AG04450 (cell line): ENCODE measurements at regions not wholly inside any gene's neighbourhood (a gene's known extent, or its start where the extent isn't known, plus 50 kb on each side); places are given as distances from the start of the nearest gene placed in this dataset.

Source experiments
- CTCF ChIA-PET: fragments of 300-600, 350-600 bp; formaldehyde crosslinking; extraction: SDS; loops from one replicate; lab custom pipeline; 2022; ENCODE audit warnings: antibody characterized with exemption, inconsistent platforms; lab: Charles Lee
- POLR2A ChIA-PET: fragments of 350-600 bp; formaldehyde crosslinking; extraction: SDS; loops from one replicate; lab custom pipeline; 2021; ENCODE audit warnings: antibody characterized with exemption, inconsistent platforms; lab: Yijun Ruan, JAX
- DNase-seq: peaks from one replicate; pipeline ENCODE4 v3.0.0-alpha.2; 2011; ENCODE audit warnings: low read depth, low spot score
- H3K27ac ChIP-seq: one replicate; pipeline ENCODE4 v1.5.1; 2012; ENCODE audit warnings: low read depth, low read length, control low read depth
- H3K27me3 ChIP-seq: one replicate; pipeline ENCODE4 v1.6.0; 2012; ENCODE audit warnings: low read length; ENCODE audit not compliant: control insufficient read depth, insufficient read depth
- H3K4me3 ChIP-seq: 2 replicates; pipeline ENCODE4 v1.5.1; 2011; ENCODE audit warnings: mild to moderate bottlenecking, low read depth, low read length, control low read depth
- H3K9me3 ChIP-seq: 2 replicates; pipeline ENCODE4 v1.5.1; 2012; ENCODE audit warnings: low read length; ENCODE audit not compliant: control insufficient read depth, insufficient read depth
- CTCF ChIP-seq: IDR thresholded peaks from 2 replicates; pipeline ENCODE4 v1.5.1; 2011; ENCODE audit warnings: low read depth, low read length, control low read depth, inconsistent platforms

- H3K27ac ChIP-seq: no peak overlapping the region
- CTCF ChIA-PET: no interaction called here
- POLR2A ChIA-PET: no interaction called here
- no peaks in the 10 kb centered on the region for H3K27me3 ChIP-seq
- peaks cover 38% of the 10 kb centered on the region for H3K9me3 ChIP-seq
- no peak for DNase-seq
- H3K4me3 ChIP-seq: no peak overlapping the region
- TF ChIP-seq CTCF: no peak
Observed at GRCh38 chr1:13878021-13878420, 178.0 kb downstream of the PRDM2 start.

GRCh38 chr1:13878451-13878850 lies 178.5 kb downstream of the PRDM2 start:
- ChIA-PET CTCF (no interaction called here), POLR2A (no interaction called here)
- Histone ChIP-seq H3K9me3 (peaks cover 35% of the 10 kb centered on the region), H3K4me3 (no peak overlapping the region), H3K27me3 (no peaks in the 10 kb centered on the region), H3K27ac (no peak overlapping the region)
- DNase-seq: no peak
- TF ChIP-seq CTCF: no peak

GRCh38 chr1:13881385-13882088 lies 181.5 kb downstream of the PRDM2 start:
- no peak for DNase-seq
- ChIA-PET CTCF (no interaction called here), POLR2A (no interaction called here)
- Histone ChIP-seq H3K27ac (no peak overlapping the region), H3K27me3 (no peaks in the 10 kb centered on the region), H3K4me3 (no peak overlapping the region), H3K9me3 (peaks cover 19% of the 10 kb centered on the region)
- TF ChIP-seq CTCF: no peak

GRCh38 chr1:13888351-13888986 lies 188.5 kb downstream of the PRDM2 start:
- no peak overlapping the region for H3K27ac ChIP-seq
- ChIA-PET CTCF (no interaction called here), POLR2A (no interaction called here)
- no peak for TF ChIP-seq CTCF
- no peaks in the 10 kb centered on the region; the same call in none of the 2 replicates for H3K9me3 ChIP-seq
- no peak for DNase-seq
- no peaks in the 10 kb centered on the region for H3K27me3 ChIP-seq
- no peak overlapping the region for H3K4me3 ChIP-seq

GRCh38 chr1:13889495-13889894 lies 189.5 kb downstream of the PRDM2 start:
- Histone ChIP-seq H3K4me3 (no peak overlapping the region), H3K9me3 (no peaks in the 10 kb centered on the region; the same call in 1 of the 2 replicates), H3K27me3 (no peaks in the 10 kb centered on the region), H3K27ac (no peak overlapping the region)
- CTCF ChIA-PET: no interaction called here
- no peak for DNase-seq
- POLR2A ChIA-PET: no interaction called here
- TF ChIP-seq CTCF: no peak
